GM13976 (cell line): ENCODE measurements at regions not wholly inside any gene's neighbourhood (a gene's known extent, or its start where the extent isn't known, plus 50 kb on each side); places are given as distances from the start of the nearest gene placed in this dataset.

Experiments used
- DNase-seq: peaks from one replicate; pipeline ENCODE4 v3.0.0; 2012; ENCODE audit warnings: low spot score
- in situ Hi-C: fragments of 300-500 bp; cut with MboI; formaldehyde crosslinking; loops from one replicate; pipeline ENCODE4 v1.12.0; 2022; ENCODE audit warnings: low sequenced_read_pairs, mixed read lengths, inconsistent platforms; ENCODE audit not compliant: unreplicated experiment
- TF ChIP-seq, protein P1 (sequence below): IDR thresholded peaks from 2 replicates; pipeline ENCODE4 v1.5.1; 2012; ENCODE audit warnings: borderline replicate concordance, mild to moderate bottlenecking; ENCODE audit not compliant: insufficient read depth; ENCODE audit errors: extremely low read depth, missing control alignments, control extremely low read depth

DNA sequence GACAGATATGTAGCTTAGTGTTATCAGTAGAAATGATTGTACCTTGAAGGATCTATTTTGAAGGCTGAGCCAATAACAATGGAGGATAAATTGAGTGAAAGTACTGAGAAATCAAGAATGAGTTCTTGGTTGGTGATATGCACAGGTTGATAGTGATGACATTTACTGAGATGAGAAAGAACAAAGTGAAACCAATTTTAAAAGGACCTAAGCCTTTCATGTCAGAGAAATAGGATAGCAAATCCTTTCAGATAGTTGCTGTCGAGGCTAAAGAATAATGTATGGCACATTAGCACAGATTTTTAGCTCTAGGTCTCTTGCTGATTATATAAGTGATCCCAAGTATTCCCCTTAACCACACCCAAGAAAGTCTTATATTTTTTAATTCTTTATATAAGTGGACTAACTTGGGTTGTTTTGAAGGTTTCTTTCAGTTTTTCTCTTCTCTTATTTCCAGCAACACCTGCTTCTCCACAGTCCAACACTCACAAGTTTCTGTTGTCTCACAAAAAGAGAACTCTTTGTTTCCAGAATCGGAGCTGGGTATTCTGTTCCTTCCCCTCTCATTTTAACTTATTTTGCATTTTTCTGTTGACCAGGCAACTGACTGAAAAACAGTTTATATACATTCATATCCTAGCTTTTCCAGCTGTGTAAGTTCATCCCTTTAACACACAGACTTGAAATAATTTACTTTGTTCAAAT is 286.9 kb upstream of the ATP10B start:
- no peak for DNase-seq
- in situ Hi-C loops: no loop called here
- TF ChIP-seq, protein P1, sequence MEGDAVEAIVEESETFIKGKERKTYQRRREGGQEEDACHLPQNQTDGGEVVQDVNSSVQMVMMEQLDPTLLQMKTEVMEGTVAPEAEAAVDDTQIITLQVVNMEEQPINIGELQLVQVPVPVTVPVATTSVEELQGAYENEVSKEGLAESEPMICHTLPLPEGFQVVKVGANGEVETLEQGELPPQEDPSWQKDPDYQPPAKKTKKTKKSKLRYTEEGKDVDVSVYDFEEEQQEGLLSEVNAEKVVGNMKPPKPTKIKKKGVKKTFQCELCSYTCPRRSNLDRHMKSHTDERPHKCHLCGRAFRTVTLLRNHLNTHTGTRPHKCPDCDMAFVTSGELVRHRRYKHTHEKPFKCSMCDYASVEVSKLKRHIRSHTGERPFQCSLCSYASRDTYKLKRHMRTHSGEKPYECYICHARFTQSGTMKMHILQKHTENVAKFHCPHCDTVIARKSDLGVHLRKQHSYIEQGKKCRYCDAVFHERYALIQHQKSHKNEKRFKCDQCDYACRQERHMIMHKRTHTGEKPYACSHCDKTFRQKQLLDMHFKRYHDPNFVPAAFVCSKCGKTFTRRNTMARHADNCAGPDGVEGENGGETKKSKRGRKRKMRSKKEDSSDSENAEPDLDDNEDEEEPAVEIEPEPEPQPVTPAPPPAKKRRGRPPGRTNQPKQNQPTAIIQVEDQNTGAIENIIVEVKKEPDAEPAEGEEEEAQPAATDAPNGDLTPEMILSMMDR: no peak

DNA sequence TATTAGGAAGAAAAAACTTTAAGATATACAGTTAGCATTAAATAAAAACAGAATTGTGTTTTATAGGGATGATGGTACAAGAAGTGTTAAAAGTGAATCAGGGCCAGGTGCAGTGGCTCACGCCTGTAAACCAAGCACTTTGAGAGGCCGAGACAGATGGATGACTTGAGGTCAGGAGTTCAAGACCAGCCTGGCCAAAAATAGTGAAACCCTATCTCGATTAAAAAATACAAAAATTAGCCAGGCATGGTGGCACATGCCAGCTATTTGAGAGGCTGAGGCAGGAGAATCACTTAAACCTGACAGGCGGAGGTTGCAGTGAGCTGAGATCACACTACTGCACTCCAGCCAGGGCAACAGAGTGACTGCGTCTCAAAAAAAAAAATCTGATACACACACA is 282.9 kb upstream of the ATP10B start:
- in situ Hi-C loops: no loop called here
- no peak for DNase-seq
- TF ChIP-seq, protein P1: no peak

DNA sequence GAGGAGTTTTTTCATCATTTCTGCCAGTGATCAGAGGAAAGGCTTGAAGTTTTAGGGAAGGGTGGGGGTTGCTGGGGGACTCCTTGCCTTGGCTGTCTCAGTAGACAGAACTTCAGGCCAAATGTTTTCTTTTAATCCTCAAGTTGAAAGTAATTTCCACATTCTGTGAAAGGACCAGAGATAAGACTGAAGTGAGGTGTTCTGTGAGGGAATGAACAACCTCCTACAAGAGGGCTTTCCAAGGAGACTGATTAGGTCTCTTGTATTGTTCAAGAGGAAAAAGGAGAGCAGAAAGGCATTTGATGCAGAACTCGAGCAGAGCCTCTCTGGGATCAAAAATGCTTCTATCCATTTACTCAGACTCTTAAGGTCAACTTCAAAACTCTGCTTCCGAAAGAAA is 282.1 kb upstream of the ATP10B start:
- in situ Hi-C loops: no loop called here
- TF ChIP-seq, protein P1: no peak
- DNase-seq: no peak

DNA sequence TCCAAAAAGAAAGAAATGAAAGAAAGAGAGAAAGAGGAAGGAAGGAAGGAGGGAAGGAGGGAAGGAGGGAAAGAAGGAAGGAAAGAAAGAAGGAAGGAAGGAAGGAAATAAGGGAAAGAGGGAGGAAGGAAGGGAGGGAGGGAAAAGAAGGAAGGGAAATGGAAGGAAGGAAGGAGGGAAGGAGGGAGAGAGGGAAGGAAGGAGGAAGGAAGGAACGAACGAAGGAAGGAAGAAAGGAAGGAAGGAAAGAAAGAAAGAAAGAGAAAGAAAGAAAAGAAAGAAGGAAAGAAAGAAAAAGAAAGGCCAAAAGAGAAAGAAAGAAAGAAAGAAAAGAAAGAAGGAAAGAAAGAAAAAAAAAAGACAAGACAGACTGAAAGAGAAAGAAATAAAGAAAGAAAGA is 263.9 kb upstream of the ATP10B start:
- no peak for DNase-seq
- in situ Hi-C loops: no loop called here
- TF ChIP-seq, protein P1: no peak

DNA sequence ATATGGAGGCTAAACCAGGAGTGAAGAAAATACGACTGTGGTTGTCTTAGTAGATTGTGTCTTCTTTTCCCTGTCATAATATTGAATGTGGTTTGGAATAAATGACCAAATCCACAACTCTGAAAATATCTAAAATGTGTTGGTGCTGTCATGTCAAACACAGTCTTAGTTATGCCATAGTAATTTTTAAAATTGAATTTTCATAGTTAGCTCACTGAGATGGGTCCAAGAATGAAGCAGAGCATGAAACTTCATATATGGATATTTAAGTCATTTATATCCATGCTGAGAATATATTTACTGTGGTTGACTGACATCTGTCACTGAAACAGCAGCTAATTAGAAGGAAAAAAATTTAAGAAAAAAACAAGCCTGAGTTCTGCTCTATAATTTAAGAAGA is 260.4 kb upstream of the ATP10B start:
- no peak for DNase-seq
- in situ Hi-C loops: no loop called here
- TF ChIP-seq, protein P1: no peak

DNA sequence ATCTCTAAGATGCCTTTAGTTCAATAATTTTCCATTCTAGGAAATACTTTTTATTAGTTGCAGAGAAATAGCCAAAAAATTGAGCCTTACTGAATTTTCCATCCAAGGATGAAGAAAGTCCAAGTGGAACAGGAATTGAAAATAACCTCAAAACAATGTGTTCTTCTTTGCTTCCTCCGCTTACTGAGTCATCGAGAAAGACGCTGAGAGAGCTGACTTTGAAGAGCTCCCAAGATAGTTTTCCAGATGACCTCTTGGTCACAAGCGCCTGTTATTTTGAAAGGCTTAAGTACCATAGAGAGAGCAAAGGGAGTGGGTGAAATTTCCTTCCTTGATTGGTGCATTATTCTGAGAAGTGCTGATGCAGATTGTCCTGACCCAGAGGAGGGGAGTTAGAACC is 253.5 kb upstream of the ATP10B start:
- TF ChIP-seq, protein P1: no peak
- no peak for DNase-seq
- in situ Hi-C loops: no loop called here

DNA sequence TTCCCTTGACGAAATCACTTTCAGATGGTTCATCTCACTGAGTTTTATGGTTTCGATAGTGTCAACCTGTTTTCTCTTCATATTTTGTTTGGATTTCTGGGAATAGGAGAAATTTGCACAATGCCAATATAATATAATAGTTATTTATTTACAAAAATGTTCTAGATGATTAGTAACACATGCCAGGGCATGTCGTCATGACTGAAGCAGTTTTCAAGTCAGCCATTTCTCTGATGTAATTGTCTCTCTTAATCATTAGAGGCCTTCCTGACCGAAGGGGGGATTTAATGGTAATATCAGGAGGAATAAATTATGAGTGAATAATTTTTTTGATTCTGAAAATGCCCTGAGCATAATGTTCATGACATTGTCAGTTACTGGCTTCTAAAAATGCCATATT is 246.5 kb upstream of the ATP10B start:
- DNase-seq: no peak
- TF ChIP-seq, protein P1: no peak
- in situ Hi-C loops: no loop called here
